ENCODE measurements at regions not wholly inside any gene's neighbourhood (a gene's known extent, or its start where the extent isn't known, plus 50 kb on each side); places are given as distances from the start of the nearest gene placed in this dataset.
"Not testable (repeated sequence)": the region's sequence is repeated elsewhere in the genome, so short reads cannot be mapped to it uniquely, and the experiment has no call there.

DNA sequence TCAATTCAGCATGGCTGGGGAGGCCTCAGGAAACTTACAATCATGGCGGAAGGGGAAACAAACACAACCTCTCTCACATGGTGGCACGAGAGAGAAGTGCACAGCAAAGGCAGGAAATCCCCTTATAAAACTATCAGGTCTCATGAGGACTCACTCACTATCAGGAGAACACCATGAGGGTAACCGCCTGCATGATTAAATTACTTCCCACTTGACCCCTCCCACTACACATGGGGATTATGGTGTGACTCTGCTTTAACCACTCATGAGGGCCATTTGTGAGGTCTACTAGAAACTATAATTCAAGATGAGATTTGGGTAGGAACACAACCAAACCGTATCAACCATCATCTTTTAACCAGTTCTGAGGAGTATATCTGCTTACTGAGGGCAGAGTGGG lies 387.4 kb upstream of the NFIA start:
- no peaks in the 10 kb centered on the region for H3F3A ChIP-seq (ENCODE audit: insufficient read depth, low read length, poor library complexity, severe bottlenecking)
- no peak overlapping the region for H2AFZ ChIP-seq (ENCODE audit: low read depth, low read length)
- no peaks in the 10 kb centered on the region for H3K36me3 ChIP-seq (ENCODE audit: insufficient read depth, low read length)
- no peaks in the 10 kb centered on the region for H3K9me2 ChIP-seq (ENCODE audit: insufficient read depth, low read length)
- no peak overlapping the region for H3K9ac ChIP-seq (ENCODE audit: low read length)
- H3K79me2 ChIP-seq (replicated peaks; ENCODE audit: insufficient read depth, low read length): no peaks in the 10 kb centered on the region
- H3K27ac ChIP-seq (ENCODE audit: low read length): no peak overlapping the region
- no peak for TF ChIP-seq POLR2AphosphoS5 (IDR thresholded peaks at IDR 0.05)
- TF ChIP-seq MXI1 (conservative IDR thresholded peaks at IDR 0.05; ENCODE audit: poor library complexity, severe bottlenecking): no peak
- TF ChIP-seq, protein P1, sequence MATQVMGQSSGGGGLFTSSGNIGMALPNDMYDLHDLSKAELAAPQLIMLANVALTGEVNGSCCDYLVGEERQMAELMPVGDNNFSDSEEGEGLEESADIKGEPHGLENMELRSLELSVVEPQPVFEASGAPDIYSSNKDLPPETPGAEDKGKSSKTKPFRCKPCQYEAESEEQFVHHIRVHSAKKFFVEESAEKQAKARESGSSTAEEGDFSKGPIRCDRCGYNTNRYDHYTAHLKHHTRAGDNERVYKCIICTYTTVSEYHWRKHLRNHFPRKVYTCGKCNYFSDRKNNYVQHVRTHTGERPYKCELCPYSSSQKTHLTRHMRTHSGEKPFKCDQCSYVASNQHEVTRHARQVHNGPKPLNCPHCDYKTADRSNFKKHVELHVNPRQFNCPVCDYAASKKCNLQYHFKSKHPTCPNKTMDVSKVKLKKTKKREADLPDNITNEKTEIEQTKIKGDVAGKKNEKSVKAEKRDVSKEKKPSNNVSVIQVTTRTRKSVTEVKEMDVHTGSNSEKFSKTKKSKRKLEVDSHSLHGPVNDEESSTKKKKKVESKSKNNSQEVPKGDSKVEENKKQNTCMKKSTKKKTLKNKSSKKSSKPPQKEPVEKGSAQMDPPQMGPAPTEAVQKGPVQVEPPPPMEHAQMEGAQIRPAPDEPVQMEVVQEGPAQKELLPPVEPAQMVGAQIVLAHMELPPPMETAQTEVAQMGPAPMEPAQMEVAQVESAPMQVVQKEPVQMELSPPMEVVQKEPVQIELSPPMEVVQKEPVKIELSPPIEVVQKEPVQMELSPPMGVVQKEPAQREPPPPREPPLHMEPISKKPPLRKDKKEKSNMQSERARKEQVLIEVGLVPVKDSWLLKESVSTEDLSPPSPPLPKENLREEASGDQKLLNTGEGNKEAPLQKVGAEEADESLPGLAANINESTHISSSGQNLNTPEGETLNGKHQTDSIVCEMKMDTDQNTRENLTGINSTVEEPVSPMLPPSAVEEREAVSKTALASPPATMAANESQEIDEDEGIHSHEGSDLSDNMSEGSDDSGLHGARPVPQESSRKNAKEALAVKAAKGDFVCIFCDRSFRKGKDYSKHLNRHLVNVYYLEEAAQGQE (IDR thresholded peaks at IDR 0.05; ENCODE audit: borderline replicate concordance): no peak
- no peak for TF ChIP-seq TAF1 (IDR thresholded peaks at IDR 0.05; ENCODE audit: low read depth)
- no peak for TF ChIP-seq EZH2 (IDR thresholded peaks at IDR 0.05; ENCODE audit: borderline replicate concordance, insufficient read depth, low read length, poor library complexity, severe bottlenecking)
- no peak for TF ChIP-seq CTCF (IDR thresholded peaks at IDR 0.05; ENCODE audit: poor library complexity, severe bottlenecking)
- no peak for TF ChIP-seq SMC3 (conservative IDR thresholded peaks at IDR 0.05; ENCODE audit: poor library complexity)
- no peak for TF ChIP-seq EP300 (conservative IDR thresholded peaks at IDR 0.05; ENCODE audit: poor library complexity, severe bottlenecking)
- H3K27me3 ChIP-seq (ENCODE audit: insufficient read depth, low read depth, low read length): no peaks in the 10 kb centered on the region
- H3K9me3 ChIP-seq (ENCODE audit: low read length): no peaks in the 10 kb centered on the region
- no peak overlapping the region for H3K4me3 ChIP-seq (ENCODE audit: low read length)
- no peaks in the 10 kb centered on the region for H4K20me1 ChIP-seq (ENCODE audit: insufficient read depth)
- H3K4me2 ChIP-seq (ENCODE audit: low read length): no peak overlapping the region

GRCh38 chr1:60692031-60692430 lies 390.3 kb upstream of the NFIA start:
- H3K9me3 ChIP-seq (ENCODE audit: low read length): no peaks in the 10 kb centered on the region
- H3K4me3 ChIP-seq (ENCODE audit: low read length): no peak overlapping the region
- no peak overlapping the region for H3K9ac ChIP-seq (ENCODE audit: low read length)
- H3K79me2 ChIP-seq (replicated peaks; ENCODE audit: insufficient read depth, low read length): no peaks in the 10 kb centered on the region
- H3F3A ChIP-seq (ENCODE audit: insufficient read depth, low read length, poor library complexity, severe bottlenecking): no peaks in the 10 kb centered on the region
- no peaks in the 10 kb centered on the region for H4K20me1 ChIP-seq (ENCODE audit: insufficient read depth)
- H3K27ac ChIP-seq (ENCODE audit: low read length): no peak overlapping the region
- no peak for TF ChIP-seq EP300 (conservative IDR thresholded peaks at IDR 0.05; ENCODE audit: poor library complexity, severe bottlenecking)
- no peak for TF ChIP-seq SMC3 (conservative IDR thresholded peaks at IDR 0.05; ENCODE audit: poor library complexity)
- TF ChIP-seq POLR2AphosphoS5 (IDR thresholded peaks at IDR 0.05): no peak
- no peak for TF ChIP-seq TAF1 (IDR thresholded peaks at IDR 0.05; ENCODE audit: low read depth)
- no peak for TF ChIP-seq EZH2 (IDR thresholded peaks at IDR 0.05; ENCODE audit: borderline replicate concordance, insufficient read depth, low read length, poor library complexity, severe bottlenecking)
- TF ChIP-seq, protein P1 (IDR thresholded peaks at IDR 0.05; ENCODE audit: borderline replicate concordance): no peak
- TF ChIP-seq RAD21 (conservative IDR thresholded peaks at IDR 0.05): no peak
- no peak for TF ChIP-seq MXI1 (conservative IDR thresholded peaks at IDR 0.05; ENCODE audit: poor library complexity, severe bottlenecking)
- no peak for TF ChIP-seq CTCF (IDR thresholded peaks at IDR 0.05; ENCODE audit: poor library complexity, severe bottlenecking)
- no peaks in the 10 kb centered on the region for H3K36me3 ChIP-seq (ENCODE audit: insufficient read depth, low read length)
- no peak overlapping the region for H2AFZ ChIP-seq (ENCODE audit: low read depth, low read length)
- no peak overlapping the region for H3K4me2 ChIP-seq (ENCODE audit: low read length)
- no peaks in the 10 kb centered on the region for H3K9me2 ChIP-seq (ENCODE audit: insufficient read depth, low read length)
- H3K27me3 ChIP-seq (ENCODE audit: insufficient read depth, low read depth, low read length): no peaks in the 10 kb centered on the region

GRCh38 chr1:60688221-60688620 lies 394.1 kb upstream of the NFIA start:
- not testable (repeated sequence) for H3K27ac ChIP-seq (ENCODE audit: low read length)

More at GRCh38 chr1:60688221-60688620, 394.1 kb upstream of the NFIA start:
- not testable (repeated sequence) for H3K9me2 ChIP-seq (ENCODE audit: insufficient read depth, low read length); H3K9ac ChIP-seq (ENCODE audit: low read length); H3K36me3 ChIP-seq (ENCODE audit: insufficient read depth, low read length); H3K4me2 ChIP-seq (ENCODE audit: low read length); H2AFZ ChIP-seq (ENCODE audit: low read depth, low read length); H3K4me3 ChIP-seq (ENCODE audit: low read length); H3K27me3 ChIP-seq (ENCODE audit: insufficient read depth, low read depth, low read length); H4K20me1 ChIP-seq (ENCODE audit: insufficient read depth); H3F3A ChIP-seq (ENCODE audit: insufficient read depth, low read length, poor library complexity, severe bottlenecking); H3K9me3 ChIP-seq (ENCODE audit: low read length); H3K79me2 ChIP-seq (replicated peaks; ENCODE audit: insufficient read depth, low read length)
